ENCODE measurements at regions not wholly inside any gene's neighbourhood (a gene's known extent, or its start where the extent isn't known, plus 50 kb on each side); places are given as distances from the start of the nearest gene placed in this dataset.

GRCh38 chrX:139044680-139045079 is 333.2 kb upstream of the FGF13 start:
- TF ChIP-seq EZH2 (IDR thresholded peaks at IDR 0.05; ENCODE audit: low read depth, low read length, severe bottlenecking) (no peak), JUN (IDR thresholded peaks at IDR 0.05; ENCODE audit: low read depth, low read length) (no peak), YY1 (IDR thresholded peaks at IDR 0.05; ENCODE audit: low read depth, low read length) (no peak), CTCF (IDR thresholded peaks at IDR 0.05; ENCODE audit: control extremely low read depth in 1 of 3, insufficient read depth in 1 of 3, low read depth in 1 of 3, low read length in 3 of 3) (no peak), POLR2A (IDR thresholded peaks at IDR 0.05; ENCODE audit: control extremely low read depth in 1 of 2, low read depth in 2 of 2, low read length in 2 of 2) (no peak), SP4 (IDR thresholded peaks at IDR 0.05; ENCODE audit: low read length) (no peak), CBX8 (IDR thresholded peaks at IDR 0.05; ENCODE audit: borderline replicate concordance, low read depth, low read length) (no peak), ZNF274 (IDR thresholded peaks at IDR 0.05; ENCODE audit: borderline replicate concordance, extremely low read depth, low read length) (no peak), SP1 (IDR thresholded peaks at IDR 0.05; ENCODE audit: low read depth, low read length) (no peak)
